PC-3 (cell line): ENCODE measurements at regions not wholly inside any gene's neighbourhood (a gene's known extent, or its start where the extent isn't known, plus 50 kb on each side); places are given as distances from the start of the nearest gene placed in this dataset.

Experiments used
- ATAC-seq: fragments of 200-7000 bp; cut with Tn5 transposase; 2 replicates; pipeline ENCODE4 v1.9.1; 2020; ENCODE audit warnings: mild to moderate bottlenecking, moderate library complexity
- BruUV-seq: library from RNA; stranded (reverse); fragments of 400-500 nt; replicated peaks from 2 replicates; lab custom pipeline; 2021; lab: Mats Ljungman, UMichigan
- CTCF ChIA-PET: fragments of 300-600 bp; sonication (Branson Sonifier 250); formaldehyde crosslinking; loops from one replicate; lab custom pipeline; 2022; ENCODE audit warnings: antibody characterized with exemption; lab: Charles Lee
- POLR2A ChIA-PET: fragments of 300-600 bp; sonication (Branson Sonifier 250); formaldehyde crosslinking; loops from one replicate; lab custom pipeline; 2022; ENCODE audit warnings: antibody characterized with exemption; ENCODE audit not compliant: unreplicated experiment; lab: Charles Lee
- DNase-seq: peaks from one replicate; pipeline ENCODE4 v3.0.0-alpha.2; 2015
- H2AFZ ChIP-seq: fragments of 300-600 bp; sonication (generic); 2 replicates; pipeline ENCODE4 v1.6.0; 2016; ENCODE audit warnings: antibody characterized with exemption, low read length
- H3F3A ChIP-seq: fragments of 300-600 bp; sonication (generic); one replicate; pipeline ENCODE4 v1.6.0; 2017; ENCODE audit warnings: antibody characterized with exemption, low read length, control low read depth, mild to moderate bottlenecking; ENCODE audit not compliant: unreplicated experiment
- H3K27ac ChIP-seq: fragments of 300-600 bp; sonication (generic); 2 replicates; pipeline ENCODE4 v1.5.1; 2016; ENCODE audit warnings: mild to moderate bottlenecking, low read length
- H3K27me3 ChIP-seq: fragments of 300-600 bp; sonication (generic); 2 replicates; pipeline ENCODE4 v1.6.1; 2016; ENCODE audit warnings: low read length, mixed read lengths
- H3K36me3 ChIP-seq: fragments of 300-600 bp; sonication (generic); 2 replicates; pipeline ENCODE4 v1.6.1; 2016; ENCODE audit warnings: low read depth, mixed run types, low read length, mixed read lengths
- H3K4me1 ChIP-seq: fragments of 300-600 bp; sonication (generic); 2 replicates; pipeline ENCODE4 v1.5.1; 2016; ENCODE audit warnings: low read length; ENCODE audit not compliant: insufficient read depth
- H3K4me2 ChIP-seq: fragments of 300-600 bp; sonication (generic); 2 replicates; pipeline ENCODE4 v1.6.0; 2016; ENCODE audit warnings: low read length
- H3K4me3 ChIP-seq: fragments of 300-600 bp; sonication (generic); 2 replicates; pipeline ENCODE4 v1.5.1; 2016; ENCODE audit warnings: mild to moderate bottlenecking, low read length, mixed read lengths
- H3K79me2 ChIP-seq: fragments of 300-600 bp; sonication (generic); 2 replicates; pipeline ENCODE4 v1.6.1; 2017; ENCODE audit warnings: low read length, mixed read lengths
- H3K9ac ChIP-seq: fragments of 300-600 bp; sonication (generic); 2 replicates; pipeline ENCODE4 v1.6.0; 2016; ENCODE audit warnings: mild to moderate bottlenecking, low read length
- H3K9me2 ChIP-seq: fragments of 300-600 bp; sonication (generic); replicated peaks from 2 replicates; pipeline ENCODE4 v1.6.1; 2016; ENCODE audit warnings: mixed run types, low read length, mixed read lengths
- H3K9me3 ChIP-seq: fragments of 300-600 bp; sonication (generic); 2 replicates; pipeline ENCODE4 v1.6.1; 2016; ENCODE audit warnings: low read length, mixed read lengths
- H4K20me1 ChIP-seq: fragments of 300-600 bp; sonication (generic); 2 replicates; pipeline ENCODE4 v1.6.1; 2016; ENCODE audit warnings: low read length, mixed read lengths
- EZH2 ChIP-seq: fragments of 300-600 bp; sonication (generic); IDR thresholded peaks from one replicate; pipeline ENCODE4 v1.6.1; 2017; ENCODE audit warnings: antibody characterized with exemption, mild to moderate bottlenecking, low read length; ENCODE audit not compliant: unreplicated experiment
- EZH2phosphoT487 ChIP-seq: fragments of 300-600 bp; sonication (generic); IDR thresholded peaks from 2 replicates; pipeline ENCODE4 v1.6.1; 2018; ENCODE audit warnings: mild to moderate bottlenecking, antibody characterized with exemption, low read length, borderline replicate concordance
- intact Hi-C: fragments of 100-400 bp; cut with micrococcal nuclease; formaldehyde crosslinking; loops from 2 replicates; pipeline ENCODE4 v1.9.0; 2023
- TF ChIP-seq, protein P1 (sequence below): fragments of 300-600 bp; sonication (generic); conservative IDR thresholded peaks from 2 replicates; pipeline ENCODE4 v1.5.1; 2017; ENCODE audit warnings: antibody characterized with exemption, low read depth, mild to moderate bottlenecking, low read length

DNA sequence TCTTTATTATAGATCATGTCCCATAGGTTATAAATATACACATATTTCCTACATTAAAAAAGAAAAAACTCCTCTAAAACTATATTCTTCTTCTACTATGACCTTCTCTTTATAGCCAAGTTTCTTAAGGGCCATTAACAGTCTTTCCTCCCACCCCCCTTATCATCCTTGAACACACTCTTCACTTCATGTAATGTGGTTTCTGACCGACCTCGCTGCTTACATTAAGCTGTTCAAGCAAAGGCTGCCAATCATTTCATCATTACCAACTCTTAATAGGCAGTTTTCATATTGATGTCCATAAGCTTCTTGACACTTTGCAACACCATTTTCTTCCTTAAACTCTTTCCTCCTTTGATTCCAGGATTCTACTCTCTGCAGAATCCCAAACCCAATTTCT, 283.0 kb upstream of the PCSK5 start:
- H3K9ac ChIP-seq = no peak overlapping the region
- no TSS peak for BruUV-seq
- no peak overlapping the region for H3K4me2 ChIP-seq
- H3K4me1 ChIP-seq = no peaks in the 10 kb centered on the region
- H3K9me3 ChIP-seq = no peaks in the 10 kb centered on the region
- no peaks in the 10 kb centered on the region for H4K20me1 ChIP-seq
- H3K79me2 ChIP-seq = no peaks in the 10 kb centered on the region
- H3K4me3 ChIP-seq = no peak overlapping the region
- H3K27me3 ChIP-seq = no peaks in the 10 kb centered on the region
- no peaks in the 10 kb centered on the region for H3F3A ChIP-seq
- no peak overlapping the region for H3K27ac ChIP-seq
- no peaks in the 10 kb centered on the region for H3K36me3 ChIP-seq
- POLR2A ChIA-PET = no interaction called here
- DNase-seq (no peak), ATAC-seq (no peak)
- intact Hi-C loops = no loop called here
- no peak for TF ChIP-seq EZH2phosphoT487
- TF ChIP-seq, protein P1, sequence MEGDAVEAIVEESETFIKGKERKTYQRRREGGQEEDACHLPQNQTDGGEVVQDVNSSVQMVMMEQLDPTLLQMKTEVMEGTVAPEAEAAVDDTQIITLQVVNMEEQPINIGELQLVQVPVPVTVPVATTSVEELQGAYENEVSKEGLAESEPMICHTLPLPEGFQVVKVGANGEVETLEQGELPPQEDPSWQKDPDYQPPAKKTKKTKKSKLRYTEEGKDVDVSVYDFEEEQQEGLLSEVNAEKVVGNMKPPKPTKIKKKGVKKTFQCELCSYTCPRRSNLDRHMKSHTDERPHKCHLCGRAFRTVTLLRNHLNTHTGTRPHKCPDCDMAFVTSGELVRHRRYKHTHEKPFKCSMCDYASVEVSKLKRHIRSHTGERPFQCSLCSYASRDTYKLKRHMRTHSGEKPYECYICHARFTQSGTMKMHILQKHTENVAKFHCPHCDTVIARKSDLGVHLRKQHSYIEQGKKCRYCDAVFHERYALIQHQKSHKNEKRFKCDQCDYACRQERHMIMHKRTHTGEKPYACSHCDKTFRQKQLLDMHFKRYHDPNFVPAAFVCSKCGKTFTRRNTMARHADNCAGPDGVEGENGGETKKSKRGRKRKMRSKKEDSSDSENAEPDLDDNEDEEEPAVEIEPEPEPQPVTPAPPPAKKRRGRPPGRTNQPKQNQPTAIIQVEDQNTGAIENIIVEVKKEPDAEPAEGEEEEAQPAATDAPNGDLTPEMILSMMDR = no peak
- no peak for TF ChIP-seq EZH2
- H3K9me2 ChIP-seq = no peaks in the 10 kb centered on the region
- CTCF ChIA-PET = no interaction called here
- no peak overlapping the region for H2AFZ ChIP-seq

DNA sequence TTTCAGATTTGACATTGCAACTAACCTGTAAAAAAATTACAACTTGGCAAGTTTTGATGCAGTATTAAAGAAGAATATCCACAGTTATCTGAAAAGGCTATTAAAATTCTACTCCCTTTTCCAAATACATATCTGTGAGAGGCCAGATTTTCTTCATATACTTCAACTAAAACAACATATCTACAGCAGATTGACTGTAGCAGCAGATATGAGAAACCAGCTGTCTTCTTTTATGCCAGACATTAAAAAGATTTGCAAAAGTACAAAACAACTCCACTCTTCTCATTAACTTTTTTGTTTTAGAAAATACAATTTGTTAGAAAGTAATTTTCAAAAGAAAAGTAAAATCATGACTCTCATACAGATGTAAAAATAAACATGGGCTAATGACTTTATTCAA, 281.1 kb upstream of the PCSK5 start:
- ChIA-PET CTCF (no interaction called here), POLR2A (no interaction called here)
- ATAC-seq (no peak), DNase-seq (no peak)
- Histone ChIP-seq H3K4me1 (no peaks in the 10 kb centered on the region), H2AFZ (no peak overlapping the region), H3F3A (no peaks in the 10 kb centered on the region), H3K4me3 (no peak overlapping the region), H3K9me3 (no peaks in the 10 kb centered on the region), H3K27ac (no peak overlapping the region), H3K27me3 (no peaks in the 10 kb centered on the region), H3K79me2 (no peaks in the 10 kb centered on the region), H4K20me1 (no peaks in the 10 kb centered on the region), H3K9me2 (no peaks in the 10 kb centered on the region), H3K4me2 (no peak overlapping the region), H3K9ac (no peak overlapping the region), H3K36me3 (no peaks in the 10 kb centered on the region)
- intact Hi-C loops = no loop called here
- no TSS peak for BruUV-seq
- TF ChIP-seq EZH2 (no peak), EZH2phosphoT487 (no peak)
- TF ChIP-seq, protein P1 = no peak

DNA sequence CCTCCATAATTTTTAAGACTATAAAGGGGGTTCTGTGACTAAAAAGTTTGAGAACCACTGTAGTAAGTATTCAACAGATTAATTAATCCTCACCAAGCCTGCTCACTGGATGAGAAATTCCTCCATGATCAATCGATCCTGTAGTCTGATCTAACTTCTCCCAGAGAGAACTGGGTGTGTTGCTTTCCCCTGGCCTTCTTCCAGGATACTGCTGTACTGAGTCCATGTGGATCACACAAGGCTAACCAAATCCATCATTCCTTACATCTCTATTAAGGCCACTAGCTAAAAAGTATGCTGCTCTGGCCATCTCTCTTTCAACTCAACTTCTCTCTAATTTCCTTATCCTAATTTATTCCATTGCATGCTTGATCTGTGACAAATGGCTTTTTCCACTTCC, 280.2 kb upstream of the PCSK5 start:
- H3K27ac ChIP-seq = no peak overlapping the region
- H3K4me2 ChIP-seq = no peak overlapping the region
- H3K79me2 ChIP-seq = no peaks in the 10 kb centered on the region
- DNase-seq (no peak), ATAC-seq (no peak)
- BruUV-seq = no TSS peak
- no peaks in the 10 kb centered on the region for H3K36me3 ChIP-seq
- H3K9me3 ChIP-seq = no peaks in the 10 kb centered on the region
- no peak for TF ChIP-seq EZH2phosphoT487
- TF ChIP-seq, protein P1 = no peak
- TF ChIP-seq EZH2 = no peak
- H3K4me1 ChIP-seq = no peaks in the 10 kb centered on the region
- H3K27me3 ChIP-seq = no peaks in the 10 kb centered on the region
- H3K9ac ChIP-seq = no peak overlapping the region
- intact Hi-C loops = no loop called here
- H2AFZ ChIP-seq = no peak overlapping the region
- H3F3A ChIP-seq = no peaks in the 10 kb centered on the region
- ChIA-PET CTCF (no interaction called here), POLR2A (no interaction called here)
- no peaks in the 10 kb centered on the region for H4K20me1 ChIP-seq
- no peaks in the 10 kb centered on the region for H3K9me2 ChIP-seq
- no peak overlapping the region for H3K4me3 ChIP-seq
